ENCODE measurements at regions not wholly inside any gene's neighbourhood (a gene's known extent, or its start where the extent isn't known, plus 50 kb on each side); places are given as distances from the start of the nearest gene placed in this dataset.

GRCh38 chr1:17890815-17891191 lies 135.7 kb downstream of the ACTL8 start:
- no peak overlapping the region for H2AK5ac ChIP-seq (ENCODE audit: low read depth, low read length)
- 0 out of 2 replicates have a peak, but pooled peaks cover 1% of the 10 kb centered on the region for H3K23me2 ChIP-seq (ENCODE audit: low read depth, low read length)
- H2BK12ac ChIP-seq (ENCODE audit: low read depth, low read length) = no peak overlapping the region
- H2AFZ ChIP-seq (ENCODE audit: low read length) = no peak overlapping the region
- no peak overlapping the region for H2BK20ac ChIP-seq (ENCODE audit: low read length)
- no peak overlapping the region for H3K4me3 ChIP-seq (ENCODE audit: extremely low read depth in 1 of 4, insufficient read depth in 2 of 4, low read depth in 3 of 4, low read length in 4 of 4)
- H3K27me3 ChIP-seq (replicated peaks in 1 of 4; ENCODE audit: control insufficient read depth in 3 of 4, extremely low read depth in 1 of 4, insufficient read depth in 3 of 4, low read length in 3 of 4) = peaks cover 0 to 1% (median 0%) of the 10 kb centered on the region in 4 experiments; a peak in 2 of 7 replicates
- no peak overlapping the region for H3K4ac ChIP-seq (replicated peaks; ENCODE audit: insufficient read length, low read depth, low read length)
- no peak overlapping the region for H3K4me2 ChIP-seq (ENCODE audit: insufficient read depth in 1 of 2, low read depth in 2 of 2, low read length in 2 of 2)
- 86% methylated on average over 8 of the region's 8 CpGs; no CpG with 5 or more reads in 1 of the 2 experiments for WGBS, 2 experiments (ENCODE audit: extremely low coverage in 1 of 2, insufficient coverage in 1 of 2, insufficient read length in 1 of 2, insufficient replicate concordance in 2 of 2, low coverage in 1 of 2, low lambda C conversion rate in 2 of 2, missing lambda C conversion rate in 1 of 2)
- H3K4me1 ChIP-seq (replicated peaks in 1 of 4; ENCODE audit: control insufficient read depth in 3 of 4, insufficient read depth in 4 of 4, low read length in 3 of 4) = no peaks in the 10 kb centered on the region; a peak in 1 of 7 replicates
- no peak overlapping the region for H3K27ac ChIP-seq (ENCODE audit: low read depth, low read length)
- no peak overlapping the region for H2BK120ac ChIP-seq (replicated peaks; ENCODE audit: low read depth, low read length)
- H4K8ac ChIP-seq (ENCODE audit: extremely low read depth, insufficient read depth, low read length) = 0 out of 2 replicates have a peak overlapping the region, but pooled peaks have one; percentile 53
- no peak overlapping the region for H3K23ac ChIP-seq (ENCODE audit: insufficient read length)
- no peak overlapping the region for H4K91ac ChIP-seq (replicated peaks; ENCODE audit: insufficient read length, low read length)
- TF ChIP-seq CBX5 (IDR thresholded peaks at IDR 0.05; ENCODE audit: low read depth, low read length) = no peak
- no peak for TF ChIP-seq KDM5A (IDR thresholded peaks at IDR 0.05; ENCODE audit: low read length)
- no peak for TF ChIP-seq EZH2 (IDR thresholded peaks at IDR 0.05; ENCODE audit: low read depth, low read length, severe bottlenecking)
- no peak for TF ChIP-seq ZNF274 (IDR thresholded peaks at IDR 0.05; ENCODE audit: borderline replicate concordance, extremely low read depth, low read length)
- TF ChIP-seq TAF1 (IDR thresholded peaks at IDR 0.05; ENCODE audit: low read depth, low read length) = no peak
- no peak for TF ChIP-seq GTF2F1 (IDR thresholded peaks at IDR 0.05; ENCODE audit: borderline replicate concordance, low read depth, low read length)
- no peak for TF ChIP-seq NRF1 (IDR thresholded peaks at IDR 0.05; ENCODE audit: low read depth, low read length)
- TF ChIP-seq BCL11A (IDR thresholded peaks at IDR 0.05; ENCODE audit: low read depth in 2 of 2, low read length in 2 of 2) = no peak
- no peak for TF ChIP-seq SIRT6 (IDR thresholded peaks at IDR 0.05; ENCODE audit: low read length)
- no peak for TF ChIP-seq TEAD4 (IDR thresholded peaks at IDR 0.05; ENCODE audit: low read depth, low read length)
- no peak for TF ChIP-seq JUN (IDR thresholded peaks at IDR 0.05; ENCODE audit: low read depth, low read length)
- H2BK15ac ChIP-seq (ENCODE audit: low read length) = no peak overlapping the region
- H4K5ac ChIP-seq (ENCODE audit: insufficient read length, low read depth, low read length) = no peak overlapping the region
- no peak overlapping the region for H2BK5ac ChIP-seq (ENCODE audit: low read depth, low read length)
- H3K14ac ChIP-seq (ENCODE audit: insufficient read length) = no peak overlapping the region
- H3K56ac ChIP-seq (replicated peaks; ENCODE audit: insufficient read length, low read depth, low read length) = no peak overlapping the region
- H3K9ac ChIP-seq (replicated peaks in 1 of 4; ENCODE audit: extremely low read depth in 1 of 4, low read depth in 3 of 4, low read length in 3 of 4) = no peak overlapping the region
- CTCF ChIA-PET (ENCODE audit: partially characterized antibody) = interaction anchor here (0.7 to 1.8 kb wide), 4 partner anchors 19 to 101 kb away, joined by 3 to 6 read pairs (median 4); no protein-coding TSS in a partner anchor
- no peak for FAIRE-seq
- no peaks in the 10 kb centered on the region for H3K9me3 ChIP-seq (ENCODE audit: insufficient read depth in 2 of 2, low read depth in 1 of 2, low read length in 1 of 2)
- no peak overlapping the region for H3K18ac ChIP-seq (ENCODE audit: extremely low read depth, low read length)
- POLR2A ChIA-PET (ENCODE audit: partially characterized antibody) = no interaction called here
- H3K36me3 ChIP-seq (ENCODE audit: control insufficient read depth in 2 of 4, insufficient read depth in 4 of 4, low read length in 3 of 4) = no peaks in the 10 kb centered on the region
- DNase-seq (ENCODE audit: low read depth in 1 of 2, low spot score in 2 of 2) = no peak
- no peaks in the 10 kb centered on the region for H4K20me1 ChIP-seq (replicated peaks in 1 of 2; ENCODE audit: control insufficient read depth in 1 of 2, insufficient read depth in 2 of 2, low read length in 2 of 2)
- no peaks in the 10 kb centered on the region for H3K79me1 ChIP-seq (ENCODE audit: low read depth, low read length)
- no peaks in the 10 kb centered on the region for H3K79me2 ChIP-seq (ENCODE audit: control insufficient read depth in 1 of 2, insufficient read depth in 2 of 2, low read length in 2 of 2)
